Neural progenitor cell (in vitro differentiated cells): ENCODE measurements at regions not wholly inside any gene's neighbourhood (a gene's known extent, or its start where the extent isn't known, plus 50 kb on each side); places are given as distances from the start of the nearest gene placed in this dataset.

Experiments used
- DNase-seq: peaks from one replicate; pipeline ENCODE4 v3.0.0-alpha.2; 2016; ENCODE audit warnings: low spot score
- H2AFZ ChIP-seq: fragments of 200-600 bp; sonication (generic); replicated peaks from 2 replicates; pipeline ENCODE4 v1.6.1; 2016; ENCODE audit warnings: antibody characterized with exemption
- H3F3A ChIP-seq: fragments of 200-600 bp; sonication (generic); 2 replicates; pipeline ENCODE4 v1.6.1; 2016; ENCODE audit warnings: antibody characterized with exemption, low read depth
- H3K27ac ChIP-seq: fragments of 200-600 bp; sonication (generic); 2 replicates; pipeline ENCODE4 v1.5.1; 2016; ENCODE audit warnings: mild to moderate bottlenecking
- H3K27me3 ChIP-seq: fragments of 200-600 bp; sonication (generic); 2 replicates; pipeline ENCODE4 v1.6.1; 2016; ENCODE audit warnings: mild to moderate bottlenecking, moderate library complexity
- H3K36me3 ChIP-seq: fragments of 200-600 bp; sonication (generic); 2 replicates; pipeline ENCODE4 v1.5.1; 2016
- H3K4me1 ChIP-seq: fragments of 200-600 bp; sonication (generic); 2 replicates; pipeline ENCODE4 v1.6.1; 2016; ENCODE audit warnings: mixed run types
- H3K4me2 ChIP-seq: fragments of 200-600 bp; sonication (generic); 2 replicates; pipeline ENCODE4 v1.6.1; 2016
- H3K4me3 ChIP-seq: fragments of 200-600 bp; sonication (generic); 2 replicates; pipeline ENCODE4 v1.5.1; 2016
- H3K79me2 ChIP-seq: fragments of 200-600 bp; sonication (generic); 2 replicates; pipeline ENCODE4 v1.6.1; 2016; ENCODE audit warnings: low read depth
- H3K9ac ChIP-seq: fragments of 200-600 bp; sonication (generic); 2 replicates; pipeline ENCODE4 v1.6.1; 2016
- H3K9me3 ChIP-seq: fragments of 200-600 bp; sonication (generic); 2 replicates; pipeline ENCODE4 v1.5.1; 2016; ENCODE audit warnings: low read depth
- H4K20me1 ChIP-seq: fragments of 200-600 bp; sonication (generic); 2 replicates; pipeline ENCODE4 v1.6.1; 2016; ENCODE audit warnings: low read depth
- H3K27ac Mint-ChIP-seq: 3 replicates; pipeline ENCODE4 v1.8.0; 2021; ENCODE audit warnings: mixed read lengths
- H3K27me3 Mint-ChIP-seq: 2 replicates; pipeline ENCODE4 v1.8.0; 2022; ENCODE audit warnings: low read depth, mild to moderate bottlenecking, inconsistent platforms, moderate library complexity, mixed read lengths; ENCODE audit not compliant: insufficient read depth
- H3K36me3 Mint-ChIP-seq: 3 replicates; pipeline ENCODE4 v1.8.0; 2021; ENCODE audit warnings: mixed read lengths
- H3K4me1 Mint-ChIP-seq: 3 replicates; pipeline ENCODE4 v1.8.0; 2021; ENCODE audit warnings: mixed read lengths
- H3K4me3 Mint-ChIP-seq: 3 replicates; pipeline ENCODE4 v1.8.0; 2021; ENCODE audit warnings: mild to moderate bottlenecking, moderate library complexity, mixed read lengths
- H3K9me3 Mint-ChIP-seq: 3 replicates; pipeline ENCODE4 v1.8.0; 2020; ENCODE audit warnings: mixed read lengths
- CTCF ChIP-seq: fragments of 200-600 bp; sonication (generic); IDR thresholded peaks from 2 replicates; pipeline ENCODE4 v1.5.1; 2017; ENCODE audit warnings: antibody characterized with exemption, mild to moderate bottlenecking
- EZH2 ChIP-seq: fragments of 200-600 bp; sonication (generic); IDR thresholded peaks from 2 replicates; pipeline ENCODE4 v1.6.1; 2017; ENCODE audit warnings: antibody characterized with exemption, mild to moderate bottlenecking, moderate library complexity
- EZH2phosphoT487 ChIP-seq: fragments of 200-600 bp; sonication (generic); IDR thresholded peaks from 2 replicates; pipeline ENCODE4 v1.6.1; 2017; ENCODE audit warnings: antibody characterized with exemption

DNA sequence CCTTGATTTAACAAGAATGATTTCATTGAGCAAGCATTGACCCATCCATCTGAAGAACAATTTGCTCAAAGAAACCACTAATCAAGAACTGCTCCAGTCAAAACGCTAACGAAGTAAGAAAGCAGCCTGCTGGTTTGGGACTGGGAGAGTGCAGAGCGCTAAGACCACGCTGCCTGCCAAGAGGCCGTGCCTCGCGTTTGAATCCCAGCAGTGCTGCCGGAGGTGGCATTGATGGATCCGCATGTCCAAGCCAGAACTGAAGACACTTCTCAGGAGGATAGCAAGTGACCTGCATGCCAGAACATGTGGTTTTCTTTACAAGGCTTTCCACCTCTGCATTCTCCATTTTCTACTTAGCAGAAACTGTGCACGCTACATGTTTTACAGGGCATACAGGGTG lies 105.2 kb upstream of the FOXC1 start:
- Mint-ChIP-seq H3K27me3 (peaks cover 3% of the 10 kb centered on the region), H3K36me3 (no peaks in the 10 kb centered on the region), H3K4me1 (peaks cover 2% of the 10 kb centered on the region), H3K9me3 (no peaks in the 10 kb centered on the region), H3K27ac (no peak overlapping the region), H3K4me3 (no peak overlapping the region)
- H3K36me3 ChIP-seq: no peaks in the 10 kb centered on the region
- DNase-seq: no peak
- H3K27ac ChIP-seq: no peak overlapping the region
- H2AFZ ChIP-seq: no peak overlapping the region
- H4K20me1 ChIP-seq: no peaks in the 10 kb centered on the region
- no peak overlapping the region for H3K9ac ChIP-seq
- H3K4me1 ChIP-seq: no peaks in the 10 kb centered on the region
- H3K4me3 ChIP-seq: no peak overlapping the region
- H3K27me3 ChIP-seq: no peaks in the 10 kb centered on the region
- H3K79me2 ChIP-seq: no peaks in the 10 kb centered on the region
- no peak overlapping the region for H3K4me2 ChIP-seq
- no peaks in the 10 kb centered on the region for H3F3A ChIP-seq
- H3K9me3 ChIP-seq: no peaks in the 10 kb centered on the region
- TF ChIP-seq EZH2phosphoT487 (no peak), EZH2 (no peak), CTCF (no peak)

DNA sequence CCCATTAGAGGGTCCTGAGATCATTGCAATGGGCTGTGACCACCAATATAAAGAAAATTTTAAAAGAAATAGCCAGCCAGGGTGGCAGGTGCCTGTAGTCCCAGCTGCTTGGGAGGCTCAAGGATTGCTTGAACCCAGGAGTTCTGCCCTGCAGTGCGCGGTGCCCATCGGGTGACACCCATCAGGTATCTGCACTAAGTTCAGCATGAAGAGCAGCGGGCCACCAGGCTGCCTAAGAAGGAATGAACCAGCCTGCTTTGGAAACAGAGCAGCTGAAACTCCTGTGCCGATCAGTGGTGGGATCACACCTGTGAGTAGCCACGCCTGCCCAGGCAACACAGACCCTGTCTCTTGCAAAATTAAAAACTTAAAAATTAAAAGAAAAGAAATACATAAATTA lies 102.5 kb upstream of the FOXC1 start:
- Mint-ChIP-seq H3K27me3 (peaks cover 3% of the 10 kb centered on the region), H3K9me3 (no peaks in the 10 kb centered on the region), H3K36me3 (no peaks in the 10 kb centered on the region), H3K4me1 (peaks cover 2% of the 10 kb centered on the region), H3K4me3 (no peak overlapping the region), H3K27ac (no peak overlapping the region)
- Histone ChIP-seq H4K20me1 (no peaks in the 10 kb centered on the region), H3K79me2 (no peaks in the 10 kb centered on the region), H3K27ac (no peak overlapping the region), H2AFZ (no peak overlapping the region), H3K4me3 (no peak overlapping the region), H3K4me2 (no peak overlapping the region), H3K9ac (no peak overlapping the region), H3K9me3 (no peaks in the 10 kb centered on the region), H3K4me1 (no peaks in the 10 kb centered on the region), H3K36me3 (no peaks in the 10 kb centered on the region), H3F3A (no peaks in the 10 kb centered on the region), H3K27me3 (no peaks in the 10 kb centered on the region)
- no peak for DNase-seq
- TF ChIP-seq EZH2: no peak
- TF ChIP-seq CTCF: no peak
- no peak for TF ChIP-seq EZH2phosphoT487

GRCh38 chr6:1509241-1509640 lies 100.5 kb upstream of the FOXC1 start:
- Histone ChIP-seq H2AFZ (no peak overlapping the region), H3K4me3 (no peak overlapping the region), H3K79me2 (no peaks in the 10 kb centered on the region), H4K20me1 (no peaks in the 10 kb centered on the region), H3K4me1 (no peaks in the 10 kb centered on the region), H3K27ac (no peak overlapping the region), H3K27me3 (no peaks in the 10 kb centered on the region), H3F3A (no peaks in the 10 kb centered on the region), H3K4me2 (no peak overlapping the region), H3K9ac (no peak overlapping the region), H3K36me3 (no peaks in the 10 kb centered on the region), H3K9me3 (no peaks in the 10 kb centered on the region)
- H3K4me1 Mint-ChIP-seq: peaks cover 18% of the 10 kb centered on the region
- no peak for TF ChIP-seq CTCF
- TF ChIP-seq EZH2phosphoT487: no peak
- no peak for TF ChIP-seq EZH2
- H3K9me3 Mint-ChIP-seq: no peaks in the 10 kb centered on the region
- no peak overlapping the region for H3K4me3 Mint-ChIP-seq
- no peak for DNase-seq
- H3K27ac Mint-ChIP-seq: no peak overlapping the region
- H3K27me3 Mint-ChIP-seq: peaks cover 4% of the 10 kb centered on the region
- no peaks in the 10 kb centered on the region for H3K36me3 Mint-ChIP-seq

GRCh38 chr6:1510239-1510638 lies 99.5 kb upstream of the FOXC1 start:
- no peak overlapping the region for H3K27ac ChIP-seq
- no peaks in the 10 kb centered on the region for H3K27me3 ChIP-seq
- H3K36me3 ChIP-seq: no peaks in the 10 kb centered on the region
- Mint-ChIP-seq H3K4me3 (no peak overlapping the region), H3K27ac (no peak overlapping the region), H3K9me3 (no peaks in the 10 kb centered on the region), H3K4me1 (peaks cover 16% of the 10 kb centered on the region), H3K27me3 (peaks cover 4% of the 10 kb centered on the region), H3K36me3 (no peaks in the 10 kb centered on the region)
- no peaks in the 10 kb centered on the region for H3F3A ChIP-seq
- no peak overlapping the region for H3K9ac ChIP-seq
- DNase-seq: no peak
- no peaks in the 10 kb centered on the region for H4K20me1 ChIP-seq
- no peaks in the 10 kb centered on the region for H3K9me3 ChIP-seq
- H2AFZ ChIP-seq: no peak overlapping the region
- H3K4me1 ChIP-seq: no peaks in the 10 kb centered on the region
- TF ChIP-seq EZH2 (no peak), CTCF (no peak), EZH2phosphoT487 (no peak)
- H3K4me3 ChIP-seq: no peak overlapping the region
- no peak overlapping the region for H3K4me2 ChIP-seq
- no peaks in the 10 kb centered on the region for H3K79me2 ChIP-seq
